GM12878 (cell line): ENCODE measurements at regions not wholly inside any gene's neighbourhood (a gene's known extent, or its start where the extent isn't known, plus 50 kb on each side); places are given as distances from the start of the nearest gene placed in this dataset.

Source experiments
- ATAC-seq: fragments of 200-7000 bp; cut with Tn5 transposase; 3 replicates; pipeline ENCODE4 v1.9.1; 2020; ENCODE audit warnings: mild to moderate bottlenecking, moderate library complexity
- BruUV-seq: library from RNA; stranded (reverse); fragments of 400-500 nt; replicated peaks from 2 replicates; lab custom pipeline; 2021; lab: Mats Ljungman, UMichigan
- CTCF ChIA-PET: fragments of 300-600 bp; sonication (Branson Sonifier 250); formaldehyde crosslinking; extraction: SDS; loops from one replicate; lab custom pipeline; 2021; ENCODE audit warnings: inconsistent platforms; lab: Yijun Ruan, JAX
- POLR2A ChIA-PET: fragments of 350-600 bp; formaldehyde crosslinking; extraction: SDS; loops from one replicate; lab custom pipeline; 2021; ENCODE audit warnings: inconsistent platforms; lab: Charles Lee
- RAD21 ChIA-PET: fragments of 300-600 bp; sonication (Branson Sonifier 250); formaldehyde crosslinking; loops from one replicate; lab custom pipeline; 2023; ENCODE audit warnings: antibody characterized with exemption; ENCODE audit not compliant: unreplicated experiment; lab: Charles Lee
- SMC1A ChIA-PET: fragments of 300-600 bp; sonication (Branson Sonifier 250); formaldehyde crosslinking; loops from one replicate; lab custom pipeline; 2023; ENCODE audit not compliant: unreplicated experiment, uncharacterized antibody; lab: Charles Lee
- DNase-seq: peaks from one replicate; pipeline ENCODE4 v3.0.0-alpha.2; 2011; ENCODE audit warnings: low read depth, low spot score
- FAIRE-seq: peaks from 3 replicates; lab custom pipeline; 2011; peaks lifted over from hg19 to GRCh38; lab: Jason Lieb, UNC
- H2AFZ ChIP-seq: 2 replicates; pipeline ENCODE4 v1.6.0; 2011; ENCODE audit warnings: low read depth, low read length, control low read depth; ENCODE audit not compliant: control insufficient read depth
- H3K27ac ChIP-seq: 2 replicates; pipeline ENCODE4 v1.5.1; 2011; ENCODE audit warnings: control low read depth; ENCODE audit not compliant: control insufficient read depth, insufficient read depth
- H3K27me3 ChIP-seq, 2 experiments: replicated peaks in 1 of 2; 2 replicates each; pipeline versions ENCODE4 v1.6.0 to v1.6.1; 2011; ENCODE audit warnings: low read length in 1 of 2; ENCODE audit not compliant: control insufficient read depth in 2 of 2, insufficient read depth in 2 of 2
- H3K36me3 ChIP-seq, 2 experiments: 2 replicates each; pipeline ENCODE4 v1.5.1; 2011; ENCODE audit warnings: low read length in 1 of 2; ENCODE audit not compliant: control insufficient read depth in 2 of 2, insufficient read depth in 2 of 2
- H3K4me1 ChIP-seq: 2 replicates; pipeline ENCODE4 v1.6.1; 2011; ENCODE audit warnings: mild to moderate bottlenecking, low read length, moderate library complexity, mixed read lengths; ENCODE audit not compliant: control insufficient read depth, insufficient read depth
- H3K4me2 ChIP-seq: 2 replicates; pipeline ENCODE4 v1.6.0; 2011; ENCODE audit warnings: control low read depth; ENCODE audit not compliant: control insufficient read depth, insufficient read depth
- H3K4me3 ChIP-seq: fragments of 200-600 bp; sonication (generic); 2 replicates; pipeline ENCODE4 v1.5.1; 2016
- H3K79me2 ChIP-seq: 2 replicates; pipeline ENCODE4 v1.6.0; 2011; ENCODE audit warnings: low read length; ENCODE audit not compliant: control insufficient read depth, insufficient read depth
- H3K9ac ChIP-seq: 2 replicates; pipeline ENCODE4 v1.8.0; 2011; ENCODE audit warnings: low read length, control low read depth, mixed read lengths; ENCODE audit not compliant: control insufficient read depth, insufficient read depth
- H3K9me3 ChIP-seq: replicated peaks from 3 replicates; pipeline ENCODE4 v1.5.1; 2011; ENCODE audit warnings: mild to moderate bottlenecking, low read length; ENCODE audit not compliant: control insufficient read depth, insufficient read depth
- H4K20me1 ChIP-seq: 2 replicates; pipeline ENCODE4 v1.6.0; 2011; ENCODE audit not compliant: control insufficient read depth, insufficient read depth
- FOS ChIP-seq: IDR thresholded peaks from 3 replicates; pipeline ENCODE4 v1.6.1; 2011; ENCODE audit warnings: borderline replicate concordance; ENCODE audit not compliant: insufficient read length; ENCODE audit errors: extremely low read depth
- IKZF2 ChIP-seq, 2 experiments: fragments of 450-650 bp; IDR thresholded peaks; 2 replicates each; pipeline ENCODE4 v1.6.1; 2017; ENCODE audit warnings: mild to moderate bottlenecking in 2 of 2, moderate library complexity in 2 of 2
- MYC ChIP-seq: IDR thresholded peaks from 2 replicates; pipeline ENCODE4 v1.6.1; 2011; ENCODE audit warnings: mild to moderate bottlenecking, low read length, moderate library complexity, inconsistent platforms; ENCODE audit not compliant: insufficient read depth, insufficient replicate concordance, insufficient read length, severe bottlenecking
- NR2C2 ChIP-seq: IDR thresholded peaks from 2 replicates; pipeline ENCODE4 v1.6.1; 2011; ENCODE audit warnings: borderline replicate concordance, low read depth; ENCODE audit not compliant: control insufficient read depth, insufficient read length
- RCOR1 ChIP-seq: conservative IDR thresholded peaks from 2 replicates; pipeline ENCODE4 v1.6.1; 2012; ENCODE audit warnings: low read depth, low read length, improper control_type of control experiment
- SMAD5 ChIP-seq: IDR thresholded peaks from 2 replicates; pipeline ENCODE4 v1.6.1; 2016; ENCODE audit warnings: antibody characterized with exemption, low read depth
- TBL1XR1 ChIP-seq: IDR thresholded peaks from 2 replicates; pipeline ENCODE4 v1.6.1; 2012; ENCODE audit warnings: low read depth, low read length, improper control_type of control experiment
- TCF12 ChIP-seq: IDR thresholded peaks from 2 replicates; pipeline ENCODE4 v1.6.1; 2011; ENCODE audit warnings: low read depth, mild to moderate bottlenecking, low read length
- ZNF384 ChIP-seq: IDR thresholded peaks from 2 replicates; pipeline ENCODE4 v1.6.1; 2012; ENCODE audit warnings: low read depth, mild to moderate bottlenecking, low read length, improper control_type of control experiment, borderline replicate concordance
- WGBS: methylation state at CpG from one replicate; pipeline ENCODE4 v1.1.6; 2016; ENCODE audit warnings: low lambda C conversion rate; ENCODE audit not compliant: insufficient replicate concordance, insufficient coverage; ENCODE audit errors: missing lambda C conversion rate; 5-methylcytosine and 5-hydroxymethylcytosine counted together
- in situ Hi-C: fragments of 300-500 bp; cut with MboI; formaldehyde crosslinking; loops from 9 replicates; pipeline ENCODE4 v1.14.3; 2018; ENCODE audit warnings: mixed read lengths
- intact Hi-C: fragments of 100-400 bp; cut with micrococcal nuclease; formaldehyde crosslinking; loops from one replicate; pipeline ENCODE4 v1.14.2; 2022; ENCODE audit not compliant: unreplicated experiment
- TF ChIP-seq, protein P1 (sequence below): IDR thresholded peaks from 2 replicates; pipeline ENCODE4 v1.6.1; 2012; ENCODE audit warnings: improper control_type of control experiment, low read depth, low read length; ENCODE audit not compliant: insufficient replicate concordance
- TF ChIP-seq, protein P2 (sequence below): fragments of 450-650 bp; IDR thresholded peaks from 2 replicates; pipeline ENCODE4 v1.6.1; 2017; ENCODE audit warnings: mild to moderate bottlenecking, moderate library complexity
- TF ChIP-seq, protein P3 (sequence below): fragments of 450-650 bp; IDR thresholded peaks from 2 replicates; pipeline ENCODE4 v1.6.1; 2016; ENCODE audit warnings: mild to moderate bottlenecking
- TF ChIP-seq, protein P4 (sequence below): IDR thresholded peaks from 2 replicates; pipeline ENCODE4 v1.6.1; 2012; ENCODE audit warnings: low read depth, low read length, improper control_type of control experiment

DNA sequence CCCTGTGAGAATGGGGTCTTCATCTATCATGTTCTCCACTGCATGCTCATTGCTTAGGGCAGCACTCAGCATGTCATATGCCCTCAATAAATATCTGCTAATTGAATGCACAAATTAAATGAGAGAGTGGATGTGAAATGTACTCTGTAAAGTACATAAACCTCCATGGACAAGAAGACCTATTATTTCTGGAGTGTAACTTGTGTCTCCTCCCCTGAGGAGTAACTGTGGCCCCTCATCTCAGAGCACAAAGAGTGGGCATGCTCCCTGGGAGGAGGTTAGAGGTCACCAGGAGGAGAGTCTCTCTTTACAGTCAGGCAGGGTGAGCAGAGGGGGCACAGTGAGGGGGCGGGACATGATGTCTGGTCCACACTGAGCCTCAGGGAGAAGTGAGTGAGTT lies 313.6 kb upstream of the PODXL start:
- no peaks in the 10 kb centered on the region for H3K9me3 ChIP-seq
- ChIA-PET CTCF (no interaction called here), RAD21 (no interaction called here), SMC1A (no interaction called here), POLR2A (no interaction called here)
- no peaks in the 10 kb centered on the region for H4K20me1 ChIP-seq
- H3K27ac ChIP-seq = no peak overlapping the region
- H3K4me2 ChIP-seq = no peak overlapping the region
- H3K36me3 ChIP-seq = no peaks in the 10 kb centered on the region
- FAIRE-seq = no peak
- no peaks in the 10 kb centered on the region for H3K4me1 ChIP-seq
- no peak for ATAC-seq
- in situ Hi-C loops (no loop called here), intact Hi-C loops (no loop called here)
- no peak overlapping the region for H2AFZ ChIP-seq
- no peak overlapping the region for H3K4me3 ChIP-seq
- no peaks in the 10 kb centered on the region for H3K79me2 ChIP-seq
- no TSS peak for BruUV-seq
- H3K27me3 ChIP-seq = no peaks in the 10 kb centered on the region; a peak in 1 of 4 replicates
- WGBS = 0% methylated on average over 1 of the region's 1 CpG
- no peak overlapping the region for H3K9ac ChIP-seq
- DNase-seq = no peak
- TF ChIP-seq RCOR1 (no peak), TBL1XR1 (no peak), IKZF2 (IDR thresholded peaks at IDR 0.05) (no peak), FOS (no peak), NR2C2 (no peak), SMAD5 (no peak), TCF12 (no peak), MYC (no peak), ZNF384 (no peak)
- TF ChIP-seq, protein P1, sequence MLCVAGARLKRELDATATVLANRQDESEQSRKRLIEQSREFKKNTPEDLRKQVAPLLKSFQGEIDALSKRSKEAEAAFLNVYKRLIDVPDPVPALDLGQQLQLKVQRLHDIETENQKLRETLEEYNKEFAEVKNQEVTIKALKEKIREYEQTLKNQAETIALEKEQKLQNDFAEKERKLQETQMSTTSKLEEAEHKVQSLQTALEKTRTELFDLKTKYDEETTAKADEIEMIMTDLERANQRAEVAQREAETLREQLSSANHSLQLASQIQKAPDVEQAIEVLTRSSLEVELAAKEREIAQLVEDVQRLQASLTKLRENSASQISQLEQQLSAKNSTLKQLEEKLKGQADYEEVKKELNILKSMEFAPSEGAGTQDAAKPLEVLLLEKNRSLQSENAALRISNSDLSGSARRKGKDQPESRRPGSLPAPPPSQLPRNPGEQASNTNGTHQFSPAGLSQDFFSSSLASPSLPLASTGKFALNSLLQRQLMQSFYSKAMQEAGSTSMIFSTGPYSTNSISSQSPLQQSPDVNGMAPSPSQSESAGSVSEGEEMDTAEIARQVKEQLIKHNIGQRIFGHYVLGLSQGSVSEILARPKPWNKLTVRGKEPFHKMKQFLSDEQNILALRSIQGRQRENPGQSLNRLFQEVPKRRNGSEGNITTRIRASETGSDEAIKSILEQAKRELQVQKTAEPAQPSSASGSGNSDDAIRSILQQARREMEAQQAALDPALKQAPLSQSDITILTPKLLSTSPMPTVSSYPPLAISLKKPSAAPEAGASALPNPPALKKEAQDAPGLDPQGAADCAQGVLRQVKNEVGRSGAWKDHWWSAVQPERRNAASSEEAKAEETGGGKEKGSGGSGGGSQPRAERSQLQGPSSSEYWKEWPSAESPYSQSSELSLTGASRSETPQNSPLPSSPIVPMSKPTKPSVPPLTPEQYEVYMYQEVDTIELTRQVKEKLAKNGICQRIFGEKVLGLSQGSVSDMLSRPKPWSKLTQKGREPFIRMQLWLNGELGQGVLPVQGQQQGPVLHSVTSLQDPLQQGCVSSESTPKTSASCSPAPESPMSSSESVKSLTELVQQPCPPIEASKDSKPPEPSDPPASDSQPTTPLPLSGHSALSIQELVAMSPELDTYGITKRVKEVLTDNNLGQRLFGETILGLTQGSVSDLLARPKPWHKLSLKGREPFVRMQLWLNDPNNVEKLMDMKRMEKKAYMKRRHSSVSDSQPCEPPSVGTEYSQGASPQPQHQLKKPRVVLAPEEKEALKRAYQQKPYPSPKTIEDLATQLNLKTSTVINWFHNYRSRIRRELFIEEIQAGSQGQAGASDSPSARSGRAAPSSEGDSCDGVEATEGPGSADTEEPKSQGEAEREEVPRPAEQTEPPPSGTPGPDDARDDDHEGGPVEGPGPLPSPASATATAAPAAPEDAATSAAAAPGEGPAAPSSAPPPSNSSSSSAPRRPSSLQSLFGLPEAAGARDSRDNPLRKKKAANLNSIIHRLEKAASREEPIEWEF = no peak
- TF ChIP-seq, protein P2, sequence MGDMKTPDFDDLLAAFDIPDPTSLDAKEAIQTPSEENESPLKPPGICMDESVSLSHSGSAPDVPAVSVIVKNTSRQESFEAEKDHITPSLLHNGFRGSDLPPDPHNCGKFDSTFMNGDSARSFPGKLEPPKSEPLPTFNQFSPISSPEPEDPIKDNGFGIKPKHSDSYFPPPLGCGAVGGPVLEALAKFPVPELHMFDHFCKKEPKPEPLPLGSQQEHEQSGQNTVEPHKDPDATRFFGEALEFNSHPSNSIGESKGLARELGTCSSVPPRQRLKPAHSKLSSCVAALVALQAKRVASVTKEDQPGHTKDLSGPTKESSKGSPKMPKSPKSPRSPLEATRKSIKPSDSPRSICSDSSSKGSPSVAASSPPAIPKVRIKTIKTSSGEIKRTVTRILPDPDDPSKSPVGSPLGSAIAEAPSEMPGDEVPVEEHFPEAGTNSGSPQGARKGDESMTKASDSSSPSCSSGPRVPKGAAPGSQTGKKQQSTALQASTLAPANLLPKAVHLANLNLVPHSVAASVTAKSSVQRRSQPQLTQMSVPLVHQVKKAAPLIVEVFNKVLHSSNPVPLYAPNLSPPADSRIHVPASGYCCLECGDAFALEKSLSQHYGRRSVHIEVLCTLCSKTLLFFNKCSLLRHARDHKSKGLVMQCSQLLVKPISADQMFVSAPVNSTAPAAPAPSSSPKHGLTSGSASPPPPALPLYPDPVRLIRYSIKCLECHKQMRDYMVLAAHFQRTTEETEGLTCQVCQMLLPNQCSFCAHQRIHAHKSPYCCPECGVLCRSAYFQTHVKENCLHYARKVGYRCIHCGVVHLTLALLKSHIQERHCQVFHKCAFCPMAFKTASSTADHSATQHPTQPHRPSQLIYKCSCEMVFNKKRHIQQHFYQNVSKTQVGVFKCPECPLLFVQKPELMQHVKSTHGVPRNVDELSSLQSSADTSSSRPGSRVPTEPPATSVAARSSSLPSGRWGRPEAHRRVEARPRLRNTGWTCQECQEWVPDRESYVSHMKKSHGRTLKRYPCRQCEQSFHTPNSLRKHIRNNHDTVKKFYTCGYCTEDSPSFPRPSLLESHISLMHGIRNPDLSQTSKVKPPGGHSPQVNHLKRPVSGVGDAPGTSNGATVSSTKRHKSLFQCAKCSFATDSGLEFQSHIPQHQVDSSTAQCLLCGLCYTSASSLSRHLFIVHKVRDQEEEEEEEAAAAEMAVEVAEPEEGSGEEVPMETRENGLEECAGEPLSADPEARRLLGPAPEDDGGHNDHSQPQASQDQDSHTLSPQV = no peak
- TF ChIP-seq, protein P3, sequence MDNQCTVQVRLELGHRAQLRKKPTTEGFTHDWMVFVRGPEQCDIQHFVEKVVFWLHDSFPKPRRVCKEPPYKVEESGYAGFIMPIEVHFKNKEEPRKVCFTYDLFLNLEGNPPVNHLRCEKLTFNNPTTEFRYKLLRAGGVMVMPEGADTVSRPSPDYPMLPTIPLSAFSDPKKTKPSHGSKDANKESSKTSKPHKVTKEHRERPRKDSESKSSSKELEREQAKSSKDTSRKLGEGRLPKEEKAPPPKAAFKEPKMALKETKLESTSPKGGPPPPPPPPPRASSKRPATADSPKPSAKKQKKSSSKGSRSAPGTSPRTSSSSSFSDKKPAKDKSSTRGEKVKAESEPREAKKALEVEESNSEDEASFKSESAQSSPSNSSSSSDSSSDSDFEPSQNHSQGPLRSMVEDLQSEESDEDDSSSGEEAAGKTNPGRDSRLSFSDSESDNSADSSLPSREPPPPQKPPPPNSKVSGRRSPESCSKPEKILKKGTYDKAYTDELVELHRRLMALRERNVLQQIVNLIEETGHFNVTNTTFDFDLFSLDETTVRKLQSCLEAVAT = no peak
- TF ChIP-seq, protein P4, sequence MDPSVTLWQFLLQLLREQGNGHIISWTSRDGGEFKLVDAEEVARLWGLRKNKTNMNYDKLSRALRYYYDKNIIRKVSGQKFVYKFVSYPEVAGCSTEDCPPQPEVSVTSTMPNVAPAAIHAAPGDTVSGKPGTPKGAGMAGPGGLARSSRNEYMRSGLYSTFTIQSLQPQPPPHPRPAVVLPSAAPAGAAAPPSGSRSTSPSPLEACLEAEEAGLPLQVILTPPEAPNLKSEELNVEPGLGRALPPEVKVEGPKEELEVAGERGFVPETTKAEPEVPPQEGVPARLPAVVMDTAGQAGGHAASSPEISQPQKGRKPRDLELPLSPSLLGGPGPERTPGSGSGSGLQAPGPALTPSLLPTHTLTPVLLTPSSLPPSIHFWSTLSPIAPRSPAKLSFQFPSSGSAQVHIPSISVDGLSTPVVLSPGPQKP = no peak
